Ascending aorta (tissue), 2 donors: ENCODE measurements at regions not wholly inside any gene's neighbourhood (a gene's known extent, or its start where the extent isn't known, plus 50 kb on each side); places are given as distances from the start of the nearest gene placed in this dataset.

Source experiments
- DNase-seq, 2 donors: peaks; one replicate each; pipeline ENCODE4 v3.0.0-alpha.2; 2019; ENCODE audit warnings: low spot score in 2 of 2
- H3K27ac ChIP-seq, 2 donors: fragments of 200-600 bp; sonication (generic); one replicate each; pipeline ENCODE4 v1.5.1; 2016 to 2017; ENCODE audit warnings: mild to moderate bottlenecking in 1 of 2
- H3K27me3 ChIP-seq: fragments of 200-600 bp; sonication (generic); one replicate; pipeline ENCODE4 v1.5.1; 2017
- H3K36me3 ChIP-seq, 2 donors: fragments of 200-600 bp; sonication (generic); one replicate each; pipeline ENCODE4 v1.5.1; 2016
- H3K4me1 ChIP-seq, 2 donors: fragments of 200-600 bp; sonication (generic); one replicate each; pipeline ENCODE4 v1.5.1; 2016 to 2017; ENCODE audit warnings: mild to moderate bottlenecking in 1 of 2
- H3K4me3 ChIP-seq, 2 donors: fragments of 200-600 bp; sonication (generic); one replicate each; pipeline ENCODE4 v1.5.1; 2016 to 2017; ENCODE audit warnings: mild to moderate bottlenecking in 1 of 2
- H3K9me3 ChIP-seq, 2 donors: fragments of 200-600 bp; sonication (generic); one replicate each; pipeline ENCODE4 v1.5.1; 2016
- intact Hi-C: fragments of 100-400 bp; cut with DNase I; formaldehyde crosslinking; loops from one replicate; pipeline ENCODE4 v1.15.1; 2023
- TF ChIP-seq, protein P1 (sequence below), 3 experiments: fragments of 200-600 bp in 2 of 3; fragments of 450-650 bp in 1 of 3; sonication (generic) in 2 of 3; IDR thresholded peaks; one replicate each; pipeline ENCODE4 v1.5.1; 2016 to 2019; ENCODE audit warnings: antibody characterized with exemption in 3 of 3, mild to moderate bottlenecking in 1 of 3, moderate library complexity in 1 of 3

DNA sequence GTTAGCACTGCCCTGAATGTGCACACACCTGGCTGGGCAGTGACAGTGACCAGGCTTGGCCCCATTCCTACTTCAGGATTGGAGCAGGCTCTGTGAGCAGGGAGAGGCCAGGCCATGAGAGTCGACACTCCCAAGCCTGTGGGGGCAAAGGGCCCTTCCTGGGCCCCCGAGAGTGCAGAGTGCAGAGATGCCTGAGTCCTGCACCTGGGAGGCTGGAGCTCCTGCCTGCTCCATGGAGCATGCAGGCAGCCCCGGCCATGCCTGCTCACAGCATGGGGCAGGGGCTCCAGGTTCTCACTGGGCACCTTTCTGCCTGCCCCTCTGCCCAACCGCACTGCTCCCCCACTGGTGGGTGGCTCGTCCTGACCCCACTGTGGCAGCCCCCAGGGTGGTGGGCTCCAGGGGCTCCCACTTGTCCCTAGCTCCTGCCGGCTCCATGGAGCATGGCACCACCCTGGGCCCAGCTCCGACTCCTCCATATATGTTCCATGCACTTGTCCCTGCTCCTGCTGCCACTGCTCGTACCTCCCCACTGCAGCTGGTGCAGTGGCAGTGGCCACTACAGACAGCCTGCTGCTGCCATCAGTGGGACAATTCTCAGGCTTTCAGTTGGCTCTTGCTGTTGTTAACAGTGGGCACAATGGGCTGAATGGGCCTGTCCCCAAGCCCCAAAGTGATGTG is 282.0 kb downstream of the RPRM start:
- intact Hi-C loops: no loop called here
- H3K4me3 ChIP-seq: no peak overlapping the region
- no peak overlapping the region for H3K27ac ChIP-seq
- H3K9me3 ChIP-seq: peaks cover 0 to 8% of the 10 kb centered on the region in 2 donors
- H3K27me3 ChIP-seq: no peaks in the 10 kb centered on the region
- H3K4me1 ChIP-seq: no peaks in the 10 kb centered on the region
- TF ChIP-seq, protein P1, sequence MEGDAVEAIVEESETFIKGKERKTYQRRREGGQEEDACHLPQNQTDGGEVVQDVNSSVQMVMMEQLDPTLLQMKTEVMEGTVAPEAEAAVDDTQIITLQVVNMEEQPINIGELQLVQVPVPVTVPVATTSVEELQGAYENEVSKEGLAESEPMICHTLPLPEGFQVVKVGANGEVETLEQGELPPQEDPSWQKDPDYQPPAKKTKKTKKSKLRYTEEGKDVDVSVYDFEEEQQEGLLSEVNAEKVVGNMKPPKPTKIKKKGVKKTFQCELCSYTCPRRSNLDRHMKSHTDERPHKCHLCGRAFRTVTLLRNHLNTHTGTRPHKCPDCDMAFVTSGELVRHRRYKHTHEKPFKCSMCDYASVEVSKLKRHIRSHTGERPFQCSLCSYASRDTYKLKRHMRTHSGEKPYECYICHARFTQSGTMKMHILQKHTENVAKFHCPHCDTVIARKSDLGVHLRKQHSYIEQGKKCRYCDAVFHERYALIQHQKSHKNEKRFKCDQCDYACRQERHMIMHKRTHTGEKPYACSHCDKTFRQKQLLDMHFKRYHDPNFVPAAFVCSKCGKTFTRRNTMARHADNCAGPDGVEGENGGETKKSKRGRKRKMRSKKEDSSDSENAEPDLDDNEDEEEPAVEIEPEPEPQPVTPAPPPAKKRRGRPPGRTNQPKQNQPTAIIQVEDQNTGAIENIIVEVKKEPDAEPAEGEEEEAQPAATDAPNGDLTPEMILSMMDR (IDR thresholded peaks at IDR 0.05): no peak
- no peak for DNase-seq
- no peaks in the 10 kb centered on the region for H3K36me3 ChIP-seq

DNA sequence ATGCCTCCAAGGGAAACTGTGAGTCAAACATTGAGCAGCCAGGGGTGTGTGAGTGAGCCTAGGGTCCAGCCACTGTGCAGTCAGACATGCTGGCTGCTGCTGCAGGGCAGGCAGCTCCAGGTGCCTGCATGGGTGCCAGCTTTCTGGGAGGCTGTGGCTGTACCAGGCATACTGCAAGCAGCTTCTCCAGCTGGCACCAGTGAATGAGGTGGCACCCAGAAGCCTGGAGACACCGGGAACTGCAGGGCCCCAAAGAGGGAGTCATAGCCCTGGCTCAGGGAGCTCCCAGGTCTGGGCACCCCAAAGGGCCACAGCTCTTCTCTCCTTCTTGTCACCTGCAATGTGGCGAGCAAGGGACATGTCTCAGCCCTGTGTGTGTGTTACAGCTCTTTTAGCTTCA is 283.2 kb downstream of the RPRM start:
- Histone ChIP-seq H3K4me1 (no peaks in the 10 kb centered on the region), H3K9me3 (peaks cover 0 to 8% of the 10 kb centered on the region in 2 donors), H3K27ac (no peak overlapping the region), H3K36me3 (no peaks in the 10 kb centered on the region), H3K27me3 (no peaks in the 10 kb centered on the region), H3K4me3 (no peak overlapping the region)
- intact Hi-C loops: no loop called here
- TF ChIP-seq, protein P1 (IDR thresholded peaks at IDR 0.05): no peak
- no peak for DNase-seq

- Histone ChIP-seq H3K36me3 (no peaks in the 10 kb centered on the region), H3K27ac (no peak overlapping the region), H3K27me3 (no peaks in the 10 kb centered on the region), H3K4me1 (no peaks in the 10 kb centered on the region), H3K9me3 (peaks cover 6 to 8% of the 10 kb centered on the region in 2 donors), H3K4me3 (no peak overlapping the region)
- intact Hi-C loops: no loop called here
- TF ChIP-seq, protein P1 (IDR thresholded peaks at IDR 0.05): no peak
- DNase-seq: no peak
Observed at GRCh38 chr2:153189091-153189888, 289.3 kb downstream of the RPRM start.

DNA sequence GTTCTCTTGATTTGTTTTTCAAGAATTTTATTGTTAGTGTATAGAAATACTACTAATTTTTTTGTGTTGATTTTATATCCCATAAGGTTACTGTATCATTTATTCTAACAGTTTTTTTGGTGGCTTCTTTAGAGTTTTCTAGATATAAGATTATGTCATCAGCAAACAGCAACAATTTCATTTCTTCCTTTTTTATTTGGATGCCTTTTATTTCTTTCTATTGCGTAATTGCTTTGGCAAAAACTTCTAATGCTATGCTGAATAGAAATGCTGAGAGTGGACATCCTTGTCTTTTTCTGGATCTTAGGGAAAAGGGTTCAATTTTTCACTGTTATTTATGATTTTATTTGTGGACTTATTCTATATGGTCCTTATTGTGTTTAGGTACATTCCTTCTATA is 298.8 kb downstream of the RPRM start:
- H3K27ac ChIP-seq: no peak overlapping the region
- DNase-seq: no peak
- no peaks in the 10 kb centered on the region for H3K27me3 ChIP-seq
- H3K36me3 ChIP-seq: no peaks in the 10 kb centered on the region
- TF ChIP-seq, protein P1 (IDR thresholded peaks at IDR 0.05): no peak
- no peaks in the 10 kb centered on the region for H3K9me3 ChIP-seq
- intact Hi-C loops: no loop called here
- no peaks in the 10 kb centered on the region for H3K4me1 ChIP-seq
- H3K4me3 ChIP-seq: no peak overlapping the region

DNA sequence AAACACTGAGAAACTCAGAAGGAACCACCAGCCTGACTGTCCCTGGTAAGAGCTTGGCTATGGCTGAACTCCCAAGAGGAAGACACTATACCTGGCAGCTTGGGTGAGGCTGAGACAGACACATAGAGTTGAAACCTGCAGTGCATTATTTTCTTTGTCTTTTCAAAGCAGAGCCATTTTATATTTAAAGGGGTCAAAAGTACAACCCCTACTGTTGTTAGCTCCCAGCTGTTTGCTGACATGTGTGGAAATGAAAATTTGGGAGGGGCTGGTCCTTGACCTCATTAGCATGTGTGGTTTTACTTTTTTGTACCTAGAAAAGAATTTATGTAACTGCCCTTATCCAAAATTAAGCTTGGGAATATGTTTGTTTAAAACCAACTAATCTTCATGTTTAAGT is 309.0 kb downstream of the RPRM start:
- Histone ChIP-seq H3K27me3 (no peaks in the 10 kb centered on the region), H3K4me3 (no peak overlapping the region), H3K36me3 (no peaks in the 10 kb centered on the region), H3K4me1 (no peaks in the 10 kb centered on the region), H3K27ac (no peak overlapping the region), H3K9me3 (no peaks in the 10 kb centered on the region)
- no peak for DNase-seq
- TF ChIP-seq, protein P1 (IDR thresholded peaks at IDR 0.05): no peak
- intact Hi-C loops: no loop called here
